ENCODE measurements at regions not wholly inside any gene's neighbourhood (a gene's known extent, or its start where the extent isn't known, plus 50 kb on each side); places are given as distances from the start of the nearest gene placed in this dataset.

DNA sequence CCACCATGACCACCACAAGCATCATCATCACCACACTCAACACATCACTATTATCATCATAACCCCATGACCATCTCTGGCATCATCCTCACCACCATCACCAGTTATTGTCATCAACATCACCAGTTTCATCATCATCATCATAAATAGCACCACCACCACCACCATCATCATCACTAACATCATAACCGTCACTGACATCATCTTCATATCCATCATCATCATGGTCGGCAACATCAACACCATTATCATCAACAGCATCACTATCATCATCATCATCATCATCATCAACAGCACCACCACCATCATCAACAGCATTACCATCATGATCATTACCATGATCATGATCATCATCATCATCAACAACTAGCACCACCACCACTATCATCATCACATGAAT lies 67.2 kb downstream of the MBD3L1 start:
- 100% methylated on average over 1 of the region's 2 CpGs for WGBS (ENCODE audit: extremely low coverage, insufficient read length, low lambda C conversion rate)
- Mint-ChIP-seq H3K36me3 (ENCODE audit: insufficient read depth in 1 of 3, low read depth in 3 of 3) (peaks cover 0 to 3% (median 2%) of the 10 kb centered on the region in 3 experiments; a peak in 1 of 7 replicates), H3K9me3 (no peaks in the 10 kb centered on the region; a peak in 3 of 5 replicates), H3K4me3 (no peak overlapping the region), H3K4me1 (no peaks in the 10 kb centered on the region), H3K27ac (no peak overlapping the region), H3K27me3 (ENCODE audit: low read depth) (peaks cover 3% of the 10 kb centered on the region; the same call in 1 of the 2 replicates)
- DNase-seq = no peak
- no peak overlapping the region for H4K91ac ChIP-seq (ENCODE audit: insufficient read length, low read depth, low read length)
- no peak overlapping the region for H3K9ac ChIP-seq (ENCODE audit: extremely low read depth, insufficient read length, low read length)
- no peak overlapping the region for H4K8ac ChIP-seq (replicated peaks; ENCODE audit: insufficient read length, low read depth, low read length)
- peak overlapping the region; percentile 76 for H4K5ac ChIP-seq (ENCODE audit: insufficient read length, low read depth, low read length)
- peaks cover 97% of the 10 kb centered on the region for H3K9me3 ChIP-seq (ENCODE audit: control insufficient read depth, low read depth, low read length)
- H3K14ac ChIP-seq (ENCODE audit: insufficient read depth, low read length) = no peak overlapping the region
- H3K4me1 ChIP-seq (ENCODE audit: insufficient read depth, low read length) = no peaks in the 10 kb centered on the region
- no peak overlapping the region for H3T11ph ChIP-seq (ENCODE audit: low read length)
- no peaks in the 10 kb centered on the region for H3K79me1 ChIP-seq (ENCODE audit: insufficient read depth, low read depth, low read length, poor library complexity, severe bottlenecking)
- no peak overlapping the region for H2BK120ac ChIP-seq (ENCODE audit: low read depth, low read length, poor library complexity, severe bottlenecking)
- no peak overlapping the region for H2BK12ac ChIP-seq (ENCODE audit: insufficient read length, low read depth, low read length)
- H3K79me2 ChIP-seq (ENCODE audit: insufficient read depth, low read length) = no peaks in the 10 kb centered on the region
- H3K18ac ChIP-seq (ENCODE audit: insufficient read length, low read depth, low read length) = no peak overlapping the region
- no peaks in the 10 kb centered on the region for H3K23me2 ChIP-seq (ENCODE audit: insufficient read length, low read depth, low read length, poor library complexity, severe bottlenecking)
- H2AFZ ChIP-seq (ENCODE audit: low read length) = no peak overlapping the region
- H3K27me3 ChIP-seq (ENCODE audit: insufficient read depth, low read length) = no peaks in the 10 kb centered on the region
- no peak overlapping the region for H3K4me2 ChIP-seq (ENCODE audit: insufficient read depth, insufficient read length, low read length)
- H2AK5ac ChIP-seq (ENCODE audit: insufficient read length, low read length) = no peak overlapping the region
- H2BK20ac ChIP-seq (ENCODE audit: low read depth, low read length, poor library complexity, severe bottlenecking) = no peak overlapping the region
- H3K27ac ChIP-seq (ENCODE audit: insufficient read length, low read depth, low read length) = no peak overlapping the region
- no peak for TF ChIP-seq CTCF (conservative IDR thresholded peaks at IDR 0.05)
- H2BK15ac ChIP-seq (ENCODE audit: low read depth, low read length) = no peak overlapping the region
- H3K56ac ChIP-seq (ENCODE audit: insufficient read length, low read depth, low read length) = no peak overlapping the region
- H2BK5ac ChIP-seq (ENCODE audit: insufficient read length, low read length) = no peak overlapping the region
- no peak overlapping the region for H3K4ac ChIP-seq (ENCODE audit: low read depth, low read length)
- no peaks in the 10 kb centered on the region for H4K20me1 ChIP-seq (ENCODE audit: control insufficient read depth, insufficient read depth, insufficient read length)
- H3K23ac ChIP-seq (ENCODE audit: insufficient read length, low read depth, low read length) = no peak overlapping the region
